Upper lobe of left lung (tissue), 6 donors: ENCODE measurements at regions not wholly inside any gene's neighbourhood (a gene's known extent, or its start where the extent isn't known, plus 50 kb on each side); places are given as distances from the start of the nearest gene placed in this dataset.

Source experiments
- ATAC-seq, 2 donors: fragments of 200-7000 bp; cut with Tn5 transposase; one replicate each; pipeline ENCODE4 v1.9.1; 2022; ENCODE audit warnings: mild to moderate bottlenecking in 2 of 2, moderate library complexity in 2 of 2; ENCODE audit not compliant: low FRiP score in 2 of 2
- DNase-seq, 2 donors: peaks; one replicate each; pipeline ENCODE4 v3.0.0-alpha.2; 2019 to 2020
- H3K27ac ChIP-seq, 4 donors: fragments of 200-600 bp; sonication (generic); one replicate each; pipeline ENCODE4 v1.5.1; 2016 to 2019
- H3K27me3 ChIP-seq, 4 donors: fragments of 200-600 bp; sonication (generic); one replicate each; pipeline ENCODE4 v1.5.1; 2017 to 2019
- H3K36me3 ChIP-seq, 4 donors: fragments of 200-600 bp; sonication (generic); one replicate each; pipeline ENCODE4 v1.5.1; 2016 to 2019
- H3K4me1 ChIP-seq, 4 donors: fragments of 200-600 bp; sonication (generic); one replicate each; pipeline ENCODE4 v1.5.1; 2018 to 2019
- H3K4me3 ChIP-seq, 4 donors: fragments of 200-600 bp; sonication (generic); one replicate each; pipeline ENCODE4 v1.5.1; 2017 to 2019; ENCODE audit warnings: mild to moderate bottlenecking in 2 of 4, moderate library complexity in 1 of 4
- H3K9me3 ChIP-seq, 4 donors: fragments of 200-600 bp; sonication (generic); one replicate each; pipeline ENCODE4 v1.5.1; 2018 to 2019
- CTCF ChIP-seq, 6 experiments: fragments of 450-650 bp in 4 of 6; fragments of 200-600 bp in 2 of 6; sonication (generic) in 2 of 6; IDR thresholded peaks; one replicate each; pipeline ENCODE4 v1.5.1; 2016 to 2019; ENCODE audit warnings: antibody characterized with exemption in 6 of 6
- EP300 ChIP-seq, 4 donors: sonication (generic); formaldehyde crosslinking; IDR thresholded peaks; one replicate each; pipeline ENCODE4 v1.5.1; 2017; ENCODE audit warnings: antibody characterized with exemption in 4 of 4, control low read depth in 2 of 4
- POLR2A ChIP-seq, 4 donors: fragments of 450-650 bp; IDR thresholded peaks; one replicate each; pipeline ENCODE4 v1.5.1; 2016 to 2017; ENCODE audit warnings: antibody characterized with exemption in 4 of 4, mild to moderate bottlenecking in 2 of 4
- POLR2AphosphoS5 ChIP-seq, 2 donors: sonication (generic); formaldehyde crosslinking; IDR thresholded peaks; one replicate each; pipeline ENCODE4 v1.5.1; 2017; ENCODE audit warnings: antibody characterized with exemption in 2 of 2
- WGBS, 2 donors: methylation state at CpG; one replicate each; pipeline ENCODE4 v1.1.5; 2017 to 2018; 5-methylcytosine and 5-hydroxymethylcytosine counted together
- donor health status: DM: no; HTN: no; CAD: no; lungs with moderate emphysema.
- donor health status: DM: no; HTN: yes; CAD: no; lungs with severe emphysema.

- no peak for TF ChIP-seq CTCF (IDR thresholded peaks at IDR 0.05)
- TF ChIP-seq POLR2A (IDR thresholded peaks at IDR 0.05), result no peak
- no peak for TF ChIP-seq POLR2AphosphoS5 (IDR thresholded peaks at IDR 0.05)
- no peak for TF ChIP-seq EP300 (IDR thresholded peaks at IDR 0.05)
- ATAC-seq, result no peak
- Histone ChIP-seq H3K4me3 (no peak overlapping the region), H3K4me1 (no peaks in the 10 kb centered on the region), H3K27me3 (no peaks in the 10 kb centered on the region), H3K36me3 (no peaks in the 10 kb centered on the region), H3K27ac (no peak overlapping the region), H3K9me3 (no peaks in the 10 kb centered on the region)
- 81 to 89% methylated on average over 3 of the region's 3 CpGs for WGBS, 2 donors
- no peak for DNase-seq
Measured at GRCh38 chr18:77551055-77551454, 301.4 kb downstream of the GALR1 start.

- WGBS, 2 donors, result 77 to 85% methylated on average over 3 of the region's 3 CpGs
- TF ChIP-seq EP300 (IDR thresholded peaks at IDR 0.05) (no peak), CTCF (IDR thresholded peaks at IDR 0.05) (no peak), POLR2A (IDR thresholded peaks at IDR 0.05) (no peak), POLR2AphosphoS5 (IDR thresholded peaks at IDR 0.05) (no peak)
Measured at GRCh38 chr18:77552945-77553344, 303.3 kb downstream of the GALR1 start.

GRCh38 chr18:77554061-77554460 is 304.4 kb downstream of the GALR1 start:
- H3K36me3 ChIP-seq, result no peaks in the 10 kb centered on the region
- no peak overlapping the region for H3K27ac ChIP-seq
- H3K27me3 ChIP-seq, result no peaks in the 10 kb centered on the region
- H3K4me3 ChIP-seq, result no peak overlapping the region
- ATAC-seq (no peak), DNase-seq (no peak)
- no peaks in the 10 kb centered on the region for H3K9me3 ChIP-seq
- H3K4me1 ChIP-seq, result no peaks in the 10 kb centered on the region
- TF ChIP-seq POLR2A (IDR thresholded peaks at IDR 0.05) (no peak), CTCF (IDR thresholded peaks at IDR 0.05) (no peak), EP300 (IDR thresholded peaks at IDR 0.05) (no peak), POLR2AphosphoS5 (IDR thresholded peaks at IDR 0.05) (no peak)
- WGBS, 2 donors, result 83 to 87% methylated on average over 5 of the region's 5 CpGs

More at GRCh38 chr18:77552945-77553344, 303.3 kb downstream of the GALR1 start:
- no peaks in the 10 kb centered on the region for H3K9me3 ChIP-seq
- DNase-seq (no peak), ATAC-seq (no peak)
- no peaks in the 10 kb centered on the region for H3K4me1 ChIP-seq
- H3K27me3 ChIP-seq, result no peaks in the 10 kb centered on the region
- no peaks in the 10 kb centered on the region for H3K36me3 ChIP-seq
- H3K4me3 ChIP-seq, result no peak overlapping the region
- H3K27ac ChIP-seq, result no peak overlapping the region

GRCh38 chr18:77557046-77557587 is 307.5 kb downstream of the GALR1 start:
- ATAC-seq (no peak), DNase-seq (no peak)
- WGBS, 2 donors, result 49 to 53% methylated on average over 7 of the region's 7 CpGs
- Histone ChIP-seq H3K4me1 (no peaks in the 10 kb centered on the region), H3K36me3 (no peaks in the 10 kb centered on the region), H3K4me3 (no peak overlapping the region), H3K27me3 (no peaks in the 10 kb centered on the region), H3K9me3 (no peaks in the 10 kb centered on the region), H3K27ac (no peak overlapping the region)
- TF ChIP-seq POLR2A (IDR thresholded peaks at IDR 0.05) (no peak), EP300 (IDR thresholded peaks at IDR 0.05) (no peak), CTCF (IDR thresholded peaks at IDR 0.05) (no peak), POLR2AphosphoS5 (IDR thresholded peaks at IDR 0.05) (no peak)

- WGBS, 2 donors, result 82 to 86% methylated on average over 6 of the region's 6 CpGs
- no peaks in the 10 kb centered on the region for H3K9me3 ChIP-seq
- ATAC-seq, result peak in 1 of 2 donors; percentile 39
Measured at GRCh38 chr18:77559274-77559910, 309.7 kb downstream of the GALR1 start.

More at GRCh38 chr18:77559274-77559910, 309.7 kb downstream of the GALR1 start:
- H3K4me1 ChIP-seq, result no peaks in the 10 kb centered on the region
- no peak overlapping the region for H3K4me3 ChIP-seq
- no peaks in the 10 kb centered on the region for H3K36me3 ChIP-seq
- H3K27me3 ChIP-seq, result no peaks in the 10 kb centered on the region
- TF ChIP-seq POLR2A (IDR thresholded peaks at IDR 0.05) (no peak), CTCF (IDR thresholded peaks at IDR 0.05) (no peak), POLR2AphosphoS5 (IDR thresholded peaks at IDR 0.05) (no peak), EP300 (IDR thresholded peaks at IDR 0.05) (no peak)
- no peak overlapping the region for H3K27ac ChIP-seq
- no peak for DNase-seq
